ENCODE measurements at regions not wholly inside any gene's neighbourhood (a gene's known extent, or its start where the extent isn't known, plus 50 kb on each side); places are given as distances from the start of the nearest gene placed in this dataset.

DNA sequence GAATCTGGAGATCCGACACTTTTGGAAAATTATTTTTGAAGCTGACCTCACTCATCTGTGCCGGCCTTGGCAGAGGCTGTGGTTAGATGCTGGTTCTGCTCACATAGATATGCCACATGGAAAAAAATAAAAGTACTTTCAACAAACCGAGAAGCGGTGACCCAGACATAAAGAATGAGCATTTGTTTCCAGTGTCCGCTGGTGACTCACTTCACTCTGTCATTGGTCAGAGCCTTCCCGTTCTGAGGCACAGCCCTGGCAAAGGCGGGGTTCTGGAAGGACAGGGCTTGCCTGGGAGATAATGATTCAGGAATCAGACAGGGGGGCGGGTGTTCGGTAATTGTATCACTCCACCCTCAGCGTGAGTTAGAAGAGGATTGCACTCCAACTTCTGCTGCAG lies 172.4 kb upstream of the MXRA5 start:
- H3K9me3 ChIP-seq (ENCODE audit: control extremely low read depth in 1 of 3, control insufficient read depth in 2 of 3, insufficient read depth in 1 of 3, low read length in 2 of 3) = no peaks in the 10 kb centered on the region
- H3K27me3 ChIP-seq (replicated peaks in 1 of 4; ENCODE audit: control extremely low read depth in 1 of 4, control insufficient read depth in 3 of 4, insufficient read depth in 4 of 4, low read length in 3 of 4) = no peaks in the 10 kb centered on the region
- no peaks in the 10 kb centered on the region for H3K79me2 ChIP-seq (ENCODE audit: control insufficient read depth, insufficient read depth, low read length)
- TF ChIP-seq, protein P1, sequence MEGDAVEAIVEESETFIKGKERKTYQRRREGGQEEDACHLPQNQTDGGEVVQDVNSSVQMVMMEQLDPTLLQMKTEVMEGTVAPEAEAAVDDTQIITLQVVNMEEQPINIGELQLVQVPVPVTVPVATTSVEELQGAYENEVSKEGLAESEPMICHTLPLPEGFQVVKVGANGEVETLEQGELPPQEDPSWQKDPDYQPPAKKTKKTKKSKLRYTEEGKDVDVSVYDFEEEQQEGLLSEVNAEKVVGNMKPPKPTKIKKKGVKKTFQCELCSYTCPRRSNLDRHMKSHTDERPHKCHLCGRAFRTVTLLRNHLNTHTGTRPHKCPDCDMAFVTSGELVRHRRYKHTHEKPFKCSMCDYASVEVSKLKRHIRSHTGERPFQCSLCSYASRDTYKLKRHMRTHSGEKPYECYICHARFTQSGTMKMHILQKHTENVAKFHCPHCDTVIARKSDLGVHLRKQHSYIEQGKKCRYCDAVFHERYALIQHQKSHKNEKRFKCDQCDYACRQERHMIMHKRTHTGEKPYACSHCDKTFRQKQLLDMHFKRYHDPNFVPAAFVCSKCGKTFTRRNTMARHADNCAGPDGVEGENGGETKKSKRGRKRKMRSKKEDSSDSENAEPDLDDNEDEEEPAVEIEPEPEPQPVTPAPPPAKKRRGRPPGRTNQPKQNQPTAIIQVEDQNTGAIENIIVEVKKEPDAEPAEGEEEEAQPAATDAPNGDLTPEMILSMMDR (IDR thresholded peaks at IDR 0.05) = no peak
- TF ChIP-seq EZH2 (IDR thresholded peaks at IDR 0.05; ENCODE audit: borderline replicate concordance, insufficient read depth, low read depth, low read length, poor library complexity, severe bottlenecking) = no peak
- Mint-ChIP-seq H3K9me3 (ENCODE audit: insufficient read depth) (no peaks in the 10 kb centered on the region), H3K27me3 (no peaks in the 10 kb centered on the region), H3K27ac (no peak overlapping the region), H3K4me3 (no peak overlapping the region), H3K4me1 (no peaks in the 10 kb centered on the region)
- H3K4me1 ChIP-seq (ENCODE audit: control insufficient read depth in 2 of 2, insufficient read depth in 2 of 2, low read length in 2 of 2) = no peaks in the 10 kb centered on the region
- WGBS (ENCODE audit: insufficient coverage) = 98% methylated on average over 6 of the region's 10 CpGs
- DNase-seq (no peak), ATAC-seq (ENCODE audit: low read depth) (no peak)
- H4K20me1 ChIP-seq (ENCODE audit: control insufficient read depth, insufficient read depth, low read length, poor library complexity, severe bottlenecking) = no peaks in the 10 kb centered on the region
- H3K9ac ChIP-seq (ENCODE audit: low read length) = no peak overlapping the region
- intact Hi-C loops (cut with micrococcal nuclease) = no loop called here
- H3K27ac ChIP-seq (ENCODE audit: low read length in 2 of 2) = no peak overlapping the region
- ChIA-PET POLR2A (no interaction called here), CTCF (no interaction called here)
- H3K4me2 ChIP-seq (replicated peaks; ENCODE audit: low read depth, low read length, poor library complexity, severe bottlenecking) = no peak overlapping the region
- H3K4me3 ChIP-seq (ENCODE audit: control extremely low read depth in 1 of 5, extremely low read depth in 1 of 5, insufficient read depth in 1 of 5, low read depth in 2 of 5, low read length in 4 of 5) = no peak overlapping the region
- no peak overlapping the region for H2AFZ ChIP-seq (ENCODE audit: insufficient read depth, low read depth, low read length, poor library complexity, severe bottlenecking)
- H3K36me3 ChIP-seq (replicated peaks in 1 of 2; ENCODE audit: control extremely low read depth in 1 of 2, control insufficient read depth in 1 of 2, extremely low read depth in 1 of 2, insufficient read depth in 2 of 2, low read length in 1 of 2) = no peaks in the 10 kb centered on the region

DNA sequence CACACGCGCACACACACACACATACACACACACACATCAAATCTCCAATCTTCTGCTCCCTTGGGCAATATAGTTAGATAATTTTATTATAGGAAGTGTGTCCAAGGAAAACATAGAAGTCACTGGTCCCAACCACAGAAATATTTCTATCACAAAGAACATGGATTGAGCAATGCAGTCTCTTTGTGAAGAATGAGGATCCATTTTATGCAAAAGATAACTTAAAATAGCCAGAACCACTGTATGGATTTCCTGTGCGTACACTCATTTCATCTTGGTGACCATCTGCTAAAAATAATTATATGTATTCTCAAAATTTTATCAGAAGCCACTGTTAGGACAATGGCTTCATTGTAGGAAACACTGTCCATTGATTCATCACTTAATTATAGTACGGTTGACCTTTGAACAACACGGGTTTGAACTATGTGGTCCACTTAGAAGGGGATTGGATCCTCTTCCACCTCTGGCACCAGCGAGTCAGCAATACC lies 169.6 kb upstream of the MXRA5 start:
- Histone ChIP-seq H4K20me1 (ENCODE audit: control insufficient read depth, insufficient read depth, low read length, poor library complexity, severe bottlenecking) (no peaks in the 10 kb centered on the region), H3K27ac (ENCODE audit: low read length in 2 of 2) (no peak overlapping the region), H3K9me3 (ENCODE audit: control extremely low read depth in 1 of 3, control insufficient read depth in 2 of 3, insufficient read depth in 1 of 3, low read length in 2 of 3) (no peaks in the 10 kb centered on the region), H3K4me2 (replicated peaks; ENCODE audit: low read depth, low read length, poor library complexity, severe bottlenecking) (no peak overlapping the region), H3K9ac (ENCODE audit: low read length) (no peak overlapping the region), H3K4me1 (ENCODE audit: control insufficient read depth in 2 of 2, insufficient read depth in 2 of 2, low read length in 2 of 2) (no peaks in the 10 kb centered on the region), H2AFZ (ENCODE audit: insufficient read depth, low read depth, low read length, poor library complexity, severe bottlenecking) (no peak overlapping the region), H3K36me3 (replicated peaks in 1 of 2; ENCODE audit: control extremely low read depth in 1 of 2, control insufficient read depth in 1 of 2, extremely low read depth in 1 of 2, insufficient read depth in 2 of 2, low read length in 1 of 2) (no peaks in the 10 kb centered on the region), H3K4me3 (ENCODE audit: control extremely low read depth in 1 of 5, extremely low read depth in 1 of 5, insufficient read depth in 1 of 5, low read depth in 2 of 5, low read length in 4 of 5) (no peak overlapping the region), H3K79me2 (ENCODE audit: control insufficient read depth, insufficient read depth, low read length) (no peaks in the 10 kb centered on the region), H3K27me3 (replicated peaks in 1 of 4; ENCODE audit: control extremely low read depth in 1 of 4, control insufficient read depth in 3 of 4, insufficient read depth in 4 of 4, low read length in 3 of 4) (no peaks in the 10 kb centered on the region)
- no peaks in the 10 kb centered on the region for H3K4me1 Mint-ChIP-seq
- TF ChIP-seq, protein P1 (IDR thresholded peaks at IDR 0.05) = no peak
- no peak for TF ChIP-seq EZH2 (IDR thresholded peaks at IDR 0.05; ENCODE audit: borderline replicate concordance, insufficient read depth, low read depth, low read length, poor library complexity, severe bottlenecking)
- DNase-seq (no peak), ATAC-seq (ENCODE audit: low read depth) (no peak)
- no CpG with 5 or more reads among the region's 6 CpGs for WGBS (ENCODE audit: insufficient coverage)
- no peaks in the 10 kb centered on the region for H3K9me3 Mint-ChIP-seq (ENCODE audit: insufficient read depth)
- intact Hi-C loops (cut with micrococcal nuclease) = no loop called here
- POLR2A ChIA-PET = no interaction called here
- H3K27me3 Mint-ChIP-seq = no peaks in the 10 kb centered on the region
- no peak overlapping the region for H3K4me3 Mint-ChIP-seq
- CTCF ChIA-PET = no interaction called here
- H3K27ac Mint-ChIP-seq = no peak overlapping the region
